ENCODE measurements at regions not wholly inside any gene's neighbourhood (a gene's known extent, or its start where the extent isn't known, plus 50 kb on each side); places are given as distances from the start of the nearest gene placed in this dataset.

- Histone ChIP-seq H3K4me2 (ENCODE audit: control insufficient read depth, extremely low read depth, insufficient read depth, low read depth, low read length) (no peak overlapping the region), H2AFZ (ENCODE audit: control insufficient read depth, low read length) (no peak overlapping the region), H3K4me1 (ENCODE audit: control insufficient read depth, extremely low read depth, insufficient read depth, low read length) (no peaks in the 10 kb centered on the region), H3K4me3 (ENCODE audit: control insufficient read depth in 2 of 3, extremely low read depth in 1 of 3, insufficient read depth in 2 of 3, low read depth in 1 of 3, low read length in 3 of 3) (no peak overlapping the region), H3K27me3 (ENCODE audit: control insufficient read depth, extremely low read depth, insufficient read depth, low read length) (no peaks in the 10 kb centered on the region), H4K20me1 (ENCODE audit: control insufficient read depth, extremely low read depth, insufficient read depth, low read length) (no peaks in the 10 kb centered on the region), H3K36me3 (ENCODE audit: control insufficient read depth in 2 of 2, extremely low read depth in 1 of 2, insufficient read depth in 2 of 2, low read length in 2 of 2) (no peaks in the 10 kb centered on the region), H3K9me3 (ENCODE audit: control insufficient read depth, low read depth, low read length) (no peaks in the 10 kb centered on the region), H3K9me1 (ENCODE audit: control insufficient read depth, extremely low read depth, insufficient read depth, low read length) (no peaks in the 10 kb centered on the region), H3K79me2 (ENCODE audit: control insufficient read depth, insufficient read depth, low read length) (no peaks in the 10 kb centered on the region), H3K27ac (ENCODE audit: control insufficient read depth, insufficient read depth, low read length) (no peak overlapping the region), H3K9ac (ENCODE audit: control insufficient read depth, extremely low read depth, insufficient read depth, low read length) (no peak overlapping the region)
- DNase-seq (ENCODE audit: low read depth, low spot score) = no peak
- TF ChIP-seq CTCF (optimal IDR thresholded peaks at IDR 0.05 in 1 of 3, IDR thresholded peaks at IDR 0.05 in 1 of 3, conservative IDR thresholded peaks at IDR 0.05 in 1 of 3; ENCODE audit: extremely low read depth in 1 of 3, insufficient read depth in 2 of 3, low read length in 3 of 3) (no peak), EZH2 (IDR thresholded peaks at IDR 0.05; ENCODE audit: low read length) (no peak)
- dilution Hi-C loops (cut with MboI; ENCODE audit: extremely low pct_ligation_motif_present, low sequenced_read_pairs) = no loop called here
- no peak for FAIRE-seq
Observed at GRCh38 chr4:62526671-62527070, 1326.5 kb downstream of the ADGRL3 start.

- Histone ChIP-seq H3K36me3 (ENCODE audit: control insufficient read depth in 2 of 2, extremely low read depth in 1 of 2, insufficient read depth in 2 of 2, low read length in 2 of 2) (no peaks in the 10 kb centered on the region), H2AFZ (ENCODE audit: control insufficient read depth, low read length) (no peak overlapping the region), H3K27me3 (ENCODE audit: control insufficient read depth, extremely low read depth, insufficient read depth, low read length) (no peaks in the 10 kb centered on the region), H3K4me3 (ENCODE audit: control insufficient read depth in 2 of 3, extremely low read depth in 1 of 3, insufficient read depth in 2 of 3, low read depth in 1 of 3, low read length in 3 of 3) (no peak overlapping the region), H3K27ac (ENCODE audit: control insufficient read depth, insufficient read depth, low read length) (no peak overlapping the region), H3K9me3 (ENCODE audit: control insufficient read depth, low read depth, low read length) (no peaks in the 10 kb centered on the region), H3K4me1 (ENCODE audit: control insufficient read depth, extremely low read depth, insufficient read depth, low read length) (no peaks in the 10 kb centered on the region), H3K9me1 (ENCODE audit: control insufficient read depth, extremely low read depth, insufficient read depth, low read length) (no peaks in the 10 kb centered on the region), H3K4me2 (ENCODE audit: control insufficient read depth, extremely low read depth, insufficient read depth, low read depth, low read length) (no peak overlapping the region), H4K20me1 (ENCODE audit: control insufficient read depth, extremely low read depth, insufficient read depth, low read length) (no peaks in the 10 kb centered on the region), H3K79me2 (ENCODE audit: control insufficient read depth, insufficient read depth, low read length) (no peaks in the 10 kb centered on the region), H3K9ac (ENCODE audit: control insufficient read depth, extremely low read depth, insufficient read depth, low read length) (no peak overlapping the region)
- FAIRE-seq (no peak), DNase-seq (ENCODE audit: low read depth, low spot score) (no peak)
- TF ChIP-seq EZH2 (IDR thresholded peaks at IDR 0.05; ENCODE audit: low read length) (no peak), CTCF (optimal IDR thresholded peaks at IDR 0.05 in 1 of 3, IDR thresholded peaks at IDR 0.05 in 1 of 3, conservative IDR thresholded peaks at IDR 0.05 in 1 of 3; ENCODE audit: extremely low read depth in 1 of 3, insufficient read depth in 2 of 3, low read length in 3 of 3) (no peak)
- dilution Hi-C loops (cut with MboI; ENCODE audit: extremely low pct_ligation_motif_present, low sequenced_read_pairs) = no loop called here
Observed at GRCh38 chr4:62523256-62523655, 1323.1 kb downstream of the ADGRL3 start.

Data from keratinocyte (primary cell).